GM12878 (cell line): ENCODE measurements at regions not wholly inside any gene's neighbourhood (a gene's known extent, or its start where the extent isn't known, plus 50 kb on each side); places are given as distances from the start of the nearest gene placed in this dataset.

Source experiments
- CBX5 ChIP-seq: sonication (generic); IDR thresholded peaks from 2 replicates; pipeline ENCODE4 v1.6.1; 2016; ENCODE audit warnings: low read depth, moderate library complexity, mild to moderate bottlenecking, inconsistent platforms
- CTCF ChIP-seq, 3 experiments: IDR thresholded peaks in 2 of 3; conservative IDR thresholded peaks in 1 of 3; 2 replicates each; pipeline ENCODE4 v1.5.1; 2011; ENCODE audit warnings: low read depth in 3 of 3, low read length in 3 of 3, mild to moderate bottlenecking in 3 of 3, control low read depth in 2 of 3, moderate library complexity in 2 of 3, inconsistent platforms in 1 of 3, mixed read lengths in 1 of 3; ENCODE audit not compliant: control insufficient read depth in 2 of 3, insufficient read depth in 1 of 3; ENCODE audit errors: extremely low read depth in 1 of 3
- NFYA ChIP-seq: IDR thresholded peaks from 2 replicates; pipeline ENCODE4 v1.6.1; 2011; ENCODE audit warnings: low read depth, mild to moderate bottlenecking, low read length, improper control_type of control experiment, borderline replicate concordance
- NRF1 ChIP-seq: conservative IDR thresholded peaks from 2 replicates; pipeline ENCODE4 v1.6.1; 2011; ENCODE audit warnings: mild to moderate bottlenecking, low read depth, low read length, improper control_type of control experiment
- POLR2A ChIP-seq: IDR thresholded peaks from 2 replicates; pipeline ENCODE4 v1.6.1; 2011; ENCODE audit warnings: low read depth, mild to moderate bottlenecking, low read length
- POLR2AphosphoS2 ChIP-seq: IDR thresholded peaks from 2 replicates; pipeline ENCODE4 v1.6.1; 2011; ENCODE audit warnings: low read depth, mild to moderate bottlenecking, low read length, improper control_type of control experiment, moderate library complexity
- POLR2AphosphoS5 ChIP-seq: IDR thresholded peaks from 2 replicates; pipeline ENCODE4 v1.6.1; 2011; ENCODE audit warnings: mild to moderate bottlenecking, low read length, inconsistent platforms
- SRF ChIP-seq, 2 experiments: IDR thresholded peaks; 2 replicates each; pipeline ENCODE4 v1.6.1; 2011; ENCODE audit warnings: low read depth in 2 of 2, low read length in 2 of 2, mild to moderate bottlenecking in 1 of 2, moderate library complexity in 1 of 2
- ZBTB33 ChIP-seq: fragments of 450-650 bp; IDR thresholded peaks from 2 replicates; pipeline ENCODE4 v1.6.1; 2017; ENCODE audit warnings: mild to moderate bottlenecking
- ZNF592 ChIP-seq: fragments of 450-650 bp; IDR thresholded peaks from 2 replicates; pipeline ENCODE4 v1.6.1; 2017; ENCODE audit warnings: mild to moderate bottlenecking, moderate library complexity

GRCh38 chr3:164794099-164794498 lies 284.2 kb downstream of the SI start:
- TF ChIP-seq NRF1: no peak
- TF ChIP-seq ZBTB33: no peak
- no peak for TF ChIP-seq CBX5
- no peak for TF ChIP-seq CTCF (IDR thresholded peaks at IDR 0.05 in 2 of 3, conservative IDR thresholded peaks at IDR 0.05 in 1 of 3; ENCODE audit: control insufficient read depth in 2 of 3, extremely low read depth in 1 of 3, insufficient read depth in 1 of 3, low read depth in 3 of 3, low read length in 3 of 3)
- no peak for TF ChIP-seq POLR2AphosphoS5
- TF ChIP-seq POLR2AphosphoS2: no peak
- no peak for TF ChIP-seq NFYA
- no peak for TF ChIP-seq ZNF592
- no peak for TF ChIP-seq POLR2A
- TF ChIP-seq SRF (IDR thresholded peaks at IDR 0.05; ENCODE audit: low read depth in 2 of 2, low read length in 2 of 2): no peak
